ENCODE measurements at regions not wholly inside any gene's neighbourhood (a gene's known extent, or its start where the extent isn't known, plus 50 kb on each side); places are given as distances from the start of the nearest gene placed in this dataset.

GRCh38 chr18:40469316-40469715, 1485.7 kb upstream of the PIK3C3 start:
- Histone ChIP-seq H3K4me2 (ENCODE audit: low read length) (no peak overlapping the region), H3K9me3 (ENCODE audit: low read length) (no peaks in the 10 kb centered on the region), H3K36me3 (ENCODE audit: insufficient read depth, low read length) (no peaks in the 10 kb centered on the region), H3K4me1 (ENCODE audit: insufficient read depth, low read length, severe bottlenecking) (no peaks in the 10 kb centered on the region), H3K9me2 (ENCODE audit: low read depth, low read length) (no peaks in the 10 kb centered on the region), H3K27ac (ENCODE audit: low read depth, low read length, poor library complexity, severe bottlenecking) (no peak overlapping the region), H2AFZ (ENCODE audit: low read length) (no peak overlapping the region), H3K4me3 (ENCODE audit: low read depth, low read length, poor library complexity, severe bottlenecking) (no peak overlapping the region), H3K79me2 (ENCODE audit: insufficient read depth, low read length) (no peaks in the 10 kb centered on the region), H3F3A (ENCODE audit: insufficient read depth, low read length) (no peaks in the 10 kb centered on the region), H3K27me3 (ENCODE audit: insufficient read depth, low read length) (no peaks in the 10 kb centered on the region), H4K20me1 (ENCODE audit: insufficient read depth, low read length) (no peaks in the 10 kb centered on the region), H3K9ac (ENCODE audit: low read length) (no peak overlapping the region)
- TF ChIP-seq, protein P1, sequence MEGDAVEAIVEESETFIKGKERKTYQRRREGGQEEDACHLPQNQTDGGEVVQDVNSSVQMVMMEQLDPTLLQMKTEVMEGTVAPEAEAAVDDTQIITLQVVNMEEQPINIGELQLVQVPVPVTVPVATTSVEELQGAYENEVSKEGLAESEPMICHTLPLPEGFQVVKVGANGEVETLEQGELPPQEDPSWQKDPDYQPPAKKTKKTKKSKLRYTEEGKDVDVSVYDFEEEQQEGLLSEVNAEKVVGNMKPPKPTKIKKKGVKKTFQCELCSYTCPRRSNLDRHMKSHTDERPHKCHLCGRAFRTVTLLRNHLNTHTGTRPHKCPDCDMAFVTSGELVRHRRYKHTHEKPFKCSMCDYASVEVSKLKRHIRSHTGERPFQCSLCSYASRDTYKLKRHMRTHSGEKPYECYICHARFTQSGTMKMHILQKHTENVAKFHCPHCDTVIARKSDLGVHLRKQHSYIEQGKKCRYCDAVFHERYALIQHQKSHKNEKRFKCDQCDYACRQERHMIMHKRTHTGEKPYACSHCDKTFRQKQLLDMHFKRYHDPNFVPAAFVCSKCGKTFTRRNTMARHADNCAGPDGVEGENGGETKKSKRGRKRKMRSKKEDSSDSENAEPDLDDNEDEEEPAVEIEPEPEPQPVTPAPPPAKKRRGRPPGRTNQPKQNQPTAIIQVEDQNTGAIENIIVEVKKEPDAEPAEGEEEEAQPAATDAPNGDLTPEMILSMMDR (IDR thresholded peaks at IDR 0.05; ENCODE audit: low read length) = no peak
- no peak for TF ChIP-seq EZH2 (IDR thresholded peaks at IDR 0.05; ENCODE audit: borderline replicate concordance, low read length)

DNA sequence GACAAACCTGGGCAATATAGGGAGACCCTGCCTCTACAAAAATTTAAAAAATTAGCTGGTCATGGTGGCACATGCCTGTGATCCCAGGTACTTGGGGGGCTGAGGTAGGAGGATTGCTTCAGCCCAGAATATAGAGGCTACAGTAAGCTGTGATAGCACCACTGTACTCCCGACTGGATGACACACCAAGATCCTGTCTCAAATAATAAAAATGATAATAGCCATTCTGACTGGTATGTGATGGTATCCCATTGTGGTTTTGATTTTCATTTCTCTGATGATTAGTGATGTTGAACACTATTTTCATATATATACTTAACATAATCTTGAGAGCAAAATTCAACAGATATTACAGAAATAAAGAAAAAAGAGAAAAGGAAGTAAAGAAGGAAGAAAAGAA, 1491.0 kb upstream of the PIK3C3 start:
- no peaks in the 10 kb centered on the region for H3K4me1 ChIP-seq (ENCODE audit: insufficient read depth, low read length, severe bottlenecking)
- H3K4me2 ChIP-seq (ENCODE audit: low read length) = no peak overlapping the region
- no peaks in the 10 kb centered on the region for H3K79me2 ChIP-seq (ENCODE audit: insufficient read depth, low read length)
- H3K9ac ChIP-seq (ENCODE audit: low read length) = no peak overlapping the region
- H3K9me3 ChIP-seq (ENCODE audit: low read length) = no peaks in the 10 kb centered on the region
- H3K4me3 ChIP-seq (ENCODE audit: low read depth, low read length, poor library complexity, severe bottlenecking) = no peak overlapping the region
- H2AFZ ChIP-seq (ENCODE audit: low read length) = no peak overlapping the region
- H3K9me2 ChIP-seq (ENCODE audit: low read depth, low read length) = no peaks in the 10 kb centered on the region
- H4K20me1 ChIP-seq (ENCODE audit: insufficient read depth, low read length) = no peaks in the 10 kb centered on the region
- no peaks in the 10 kb centered on the region for H3K27me3 ChIP-seq (ENCODE audit: insufficient read depth, low read length)
- H3F3A ChIP-seq (ENCODE audit: insufficient read depth, low read length) = no peaks in the 10 kb centered on the region
- no peak overlapping the region for H3K27ac ChIP-seq (ENCODE audit: low read depth, low read length, poor library complexity, severe bottlenecking)
- no peak for TF ChIP-seq EZH2 (IDR thresholded peaks at IDR 0.05; ENCODE audit: borderline replicate concordance, low read length)
- TF ChIP-seq, protein P1 (IDR thresholded peaks at IDR 0.05; ENCODE audit: low read length) = no peak
- no peaks in the 10 kb centered on the region for H3K36me3 ChIP-seq (ENCODE audit: insufficient read depth, low read length)

- no peak for TF ChIP-seq EZH2 (IDR thresholded peaks at IDR 0.05; ENCODE audit: borderline replicate concordance, low read length)
- TF ChIP-seq, protein P1 (IDR thresholded peaks at IDR 0.05; ENCODE audit: low read length) = no peak
- no peak overlapping the region for H3K4me3 ChIP-seq (ENCODE audit: low read depth, low read length, poor library complexity, severe bottlenecking)
- H3K27ac ChIP-seq (ENCODE audit: low read depth, low read length, poor library complexity, severe bottlenecking) = no peak overlapping the region
- no peaks in the 10 kb centered on the region for H3K9me2 ChIP-seq (ENCODE audit: low read depth, low read length)
- H3K27me3 ChIP-seq (ENCODE audit: insufficient read depth, low read length) = no peaks in the 10 kb centered on the region
- H3F3A ChIP-seq (ENCODE audit: insufficient read depth, low read length) = no peaks in the 10 kb centered on the region
- no peaks in the 10 kb centered on the region for H3K4me1 ChIP-seq (ENCODE audit: insufficient read depth, low read length, severe bottlenecking)
- no peaks in the 10 kb centered on the region for H3K36me3 ChIP-seq (ENCODE audit: insufficient read depth, low read length)
- H3K9ac ChIP-seq (ENCODE audit: low read length) = no peak overlapping the region
- H4K20me1 ChIP-seq (ENCODE audit: insufficient read depth, low read length) = no peaks in the 10 kb centered on the region
- no peak overlapping the region for H2AFZ ChIP-seq (ENCODE audit: low read length)
- no peaks in the 10 kb centered on the region for H3K9me3 ChIP-seq (ENCODE audit: low read length)
- H3K4me2 ChIP-seq (ENCODE audit: low read length) = no peak overlapping the region
- H3K79me2 ChIP-seq (ENCODE audit: insufficient read depth, low read length) = no peaks in the 10 kb centered on the region
Measured at GRCh38 chr18:40453903-40454302, 1501.1 kb upstream of the PIK3C3 start.
